BLaER1 (cell line): ENCODE measurements at regions not wholly inside any gene's neighbourhood (a gene's known extent, or its start where the extent isn't known, plus 50 kb on each side); places are given as distances from the start of the nearest gene placed in this dataset.

ENCODE experiments used
- H3K27ac ChIP-seq: shearing (Covaris generic); formaldehyde crosslinking; 2 replicates; pipeline ENCODE4 v1.8.1; 2022
- H3K27me3 ChIP-seq: shearing (Covaris generic); formaldehyde crosslinking; 2 replicates; pipeline ENCODE4 v1.8.1; 2022
- H3K36me3 ChIP-seq: shearing (Covaris generic); formaldehyde crosslinking; 2 replicates; pipeline ENCODE4 v1.8.1; 2022
- H3K4me1 ChIP-seq: shearing (Covaris generic); formaldehyde crosslinking; 2 replicates; pipeline ENCODE4 v1.8.1; 2022
- H3K4me2 ChIP-seq: shearing (Covaris generic); formaldehyde crosslinking; 2 replicates; pipeline ENCODE4 v1.8.1; 2022
- H3K4me3 ChIP-seq: shearing (Covaris generic); formaldehyde crosslinking; 2 replicates; pipeline ENCODE4 v1.8.1; 2022
- H3K9ac ChIP-seq: shearing (Covaris generic); formaldehyde crosslinking; 2 replicates; pipeline ENCODE4 v1.8.1; 2022
- H3K9me3 ChIP-seq: shearing (Covaris generic); formaldehyde crosslinking; 2 replicates; pipeline ENCODE4 v1.8.1; 2022
- H4K20me1 ChIP-seq: shearing (Covaris generic); formaldehyde crosslinking; 2 replicates; pipeline ENCODE4 v1.8.1; 2022
- Cebpa-rat ChIP-seq: shearing (Covaris generic); IDR thresholded peaks from 2 replicates; pipeline ENCODE4 v1.8.1; 2022

GRCh38 chr4:26065833-26066232 is 151.8 kb downstream of the SMIM20 start:
- H4K20me1 ChIP-seq, result no peaks in the 10 kb centered on the region
- TF ChIP-seq Cebpa-rat, result no peak
- no peak overlapping the region for H3K4me3 ChIP-seq
- no peak overlapping the region for H3K4me2 ChIP-seq
- H3K36me3 ChIP-seq, result no peaks in the 10 kb centered on the region
- no peak overlapping the region for H3K27ac ChIP-seq
- no peaks in the 10 kb centered on the region for H3K9me3 ChIP-seq
- no peaks in the 10 kb centered on the region for H3K4me1 ChIP-seq
- H3K9ac ChIP-seq, result no peak overlapping the region
- no peaks in the 10 kb centered on the region for H3K27me3 ChIP-seq

GRCh38 chr4:26067035-26067434 is 153.0 kb downstream of the SMIM20 start:
- Histone ChIP-seq H4K20me1 (no peaks in the 10 kb centered on the region), H3K36me3 (no peaks in the 10 kb centered on the region), H3K27ac (no peak overlapping the region), H3K27me3 (no peaks in the 10 kb centered on the region), H3K4me1 (no peaks in the 10 kb centered on the region), H3K9ac (no peak overlapping the region), H3K9me3 (no peaks in the 10 kb centered on the region), H3K4me2 (no peak overlapping the region), H3K4me3 (no peak overlapping the region)
- no peak for TF ChIP-seq Cebpa-rat

- H3K9me3 ChIP-seq, result no peaks in the 10 kb centered on the region
- H3K36me3 ChIP-seq, result no peaks in the 10 kb centered on the region
- no peak for TF ChIP-seq Cebpa-rat
- H3K9ac ChIP-seq, result no peak overlapping the region
- H3K4me1 ChIP-seq, result no peaks in the 10 kb centered on the region
- H3K27me3 ChIP-seq, result no peaks in the 10 kb centered on the region
- H3K27ac ChIP-seq, result no peak overlapping the region
- no peak overlapping the region for H3K4me2 ChIP-seq
- no peaks in the 10 kb centered on the region for H4K20me1 ChIP-seq
- H3K4me3 ChIP-seq, result no peak overlapping the region
These were observed 155.2 kb downstream of the SMIM20 start for GRCh38 chr4:26069218-26069617.

GRCh38 chr4:26071688-26072087 is 157.7 kb downstream of the SMIM20 start:
- no peaks in the 10 kb centered on the region for H3K36me3 ChIP-seq
- H3K4me3 ChIP-seq, result no peak overlapping the region
- no peaks in the 10 kb centered on the region for H3K4me1 ChIP-seq
- no peaks in the 10 kb centered on the region for H3K27me3 ChIP-seq
- peaks cover 3% of the 10 kb centered on the region; the same call in 1 of the 2 replicates for H3K9me3 ChIP-seq
- no peak for TF ChIP-seq Cebpa-rat
- H3K9ac ChIP-seq, result no peak overlapping the region
- H3K27ac ChIP-seq, result no peak overlapping the region
- H4K20me1 ChIP-seq, result no peaks in the 10 kb centered on the region
- no peak overlapping the region for H3K4me2 ChIP-seq

GRCh38 chr4:26073886-26074560 is 160.0 kb downstream of the SMIM20 start:
- Histone ChIP-seq H3K4me2 (no peak overlapping the region), H3K4me3 (no peak overlapping the region), H3K4me1 (no peaks in the 10 kb centered on the region), H3K27ac (no peak overlapping the region), H4K20me1 (no peaks in the 10 kb centered on the region), H3K36me3 (no peaks in the 10 kb centered on the region), H3K9ac (no peak overlapping the region), H3K27me3 (no peaks in the 10 kb centered on the region), H3K9me3 (peaks cover 7% of the 10 kb centered on the region; the same call in 1 of the 2 replicates)
- TF ChIP-seq Cebpa-rat, result no peak

- Histone ChIP-seq H3K4me2 (no peak overlapping the region), H3K36me3 (no peaks in the 10 kb centered on the region), H3K4me3 (no peak overlapping the region), H3K4me1 (no peaks in the 10 kb centered on the region), H3K27me3 (no peaks in the 10 kb centered on the region), H3K9me3 (peaks cover 7% of the 10 kb centered on the region; the same call in 1 of the 2 replicates), H3K27ac (no peak overlapping the region), H3K9ac (no peak overlapping the region), H4K20me1 (no peaks in the 10 kb centered on the region)
- no peak for TF ChIP-seq Cebpa-rat
These were observed 160.9 kb downstream of the SMIM20 start for GRCh38 chr4:26074712-26075430.

GRCh38 chr4:26075583-26075982 is 161.6 kb downstream of the SMIM20 start:
- no peak overlapping the region for H3K4me2 ChIP-seq
- no peaks in the 10 kb centered on the region for H4K20me1 ChIP-seq
- H3K9ac ChIP-seq, result no peak overlapping the region
- peaks cover 7% of the 10 kb centered on the region; the same call in 1 of the 2 replicates for H3K9me3 ChIP-seq
- H3K27me3 ChIP-seq, result no peaks in the 10 kb centered on the region
- no peaks in the 10 kb centered on the region for H3K4me1 ChIP-seq
- no peak for TF ChIP-seq Cebpa-rat
- H3K27ac ChIP-seq, result no peak overlapping the region
- H3K4me3 ChIP-seq, result no peak overlapping the region
- no peaks in the 10 kb centered on the region for H3K36me3 ChIP-seq

GRCh38 chr4:26076000-26076587 is 162.1 kb downstream of the SMIM20 start:
- Histone ChIP-seq H3K9ac (no peak overlapping the region), H4K20me1 (no peaks in the 10 kb centered on the region), H3K27me3 (no peaks in the 10 kb centered on the region), H3K36me3 (no peaks in the 10 kb centered on the region), H3K4me3 (no peak overlapping the region), H3K4me1 (no peaks in the 10 kb centered on the region), H3K4me2 (no peak overlapping the region), H3K27ac (no peak overlapping the region), H3K9me3 (peaks cover 7% of the 10 kb centered on the region; the same call in 1 of the 2 replicates)
- no peak for TF ChIP-seq Cebpa-rat

- H3K4me2 ChIP-seq, result no peak overlapping the region
- TF ChIP-seq Cebpa-rat, result no peak
- H3K36me3 ChIP-seq, result no peaks in the 10 kb centered on the region
- no peak overlapping the region for H3K4me3 ChIP-seq
- H3K27ac ChIP-seq, result no peak overlapping the region
- H3K4me1 ChIP-seq, result no peaks in the 10 kb centered on the region
- no peaks in the 10 kb centered on the region for H3K27me3 ChIP-seq
- no peak overlapping the region for H3K9ac ChIP-seq
- H4K20me1 ChIP-seq, result no peaks in the 10 kb centered on the region
- peaks cover 7% of the 10 kb centered on the region; the same call in 1 of the 2 replicates for H3K9me3 ChIP-seq
These were observed 162.9 kb downstream of the SMIM20 start for GRCh38 chr4:26076896-26077295.

- no peaks in the 10 kb centered on the region for H3K4me1 ChIP-seq
- H3K4me2 ChIP-seq, result no peak overlapping the region
- H3K4me3 ChIP-seq, result no peak overlapping the region
These were observed 163.7 kb downstream of the SMIM20 start for GRCh38 chr4:26077756-26078155.

More at GRCh38 chr4:26077756-26078155, 163.7 kb downstream of the SMIM20 start:
- Histone ChIP-seq H3K36me3 (no peaks in the 10 kb centered on the region), H3K27ac (no peak overlapping the region), H3K9me3 (peaks cover 7% of the 10 kb centered on the region; the same call in 1 of the 2 replicates), H3K27me3 (no peaks in the 10 kb centered on the region), H4K20me1 (no peaks in the 10 kb centered on the region), H3K9ac (no peak overlapping the region)
- no peak for TF ChIP-seq Cebpa-rat
